ELF-1 (cell line): ENCODE measurements at regions not wholly inside any gene's neighbourhood (a gene's known extent, or its start where the extent isn't known, plus 50 kb on each side); places are given as distances from the start of the nearest gene placed in this dataset.
A peak's percentile ranks its signal among the peaks of the same experiment; 100 is the strongest.

ENCODE experiments used
- DNase-seq: peaks from one replicate; pipeline ENCODE4 v3.0.0-alpha.2; 2016; ENCODE audit warnings: low read depth, low spot score

DNA sequence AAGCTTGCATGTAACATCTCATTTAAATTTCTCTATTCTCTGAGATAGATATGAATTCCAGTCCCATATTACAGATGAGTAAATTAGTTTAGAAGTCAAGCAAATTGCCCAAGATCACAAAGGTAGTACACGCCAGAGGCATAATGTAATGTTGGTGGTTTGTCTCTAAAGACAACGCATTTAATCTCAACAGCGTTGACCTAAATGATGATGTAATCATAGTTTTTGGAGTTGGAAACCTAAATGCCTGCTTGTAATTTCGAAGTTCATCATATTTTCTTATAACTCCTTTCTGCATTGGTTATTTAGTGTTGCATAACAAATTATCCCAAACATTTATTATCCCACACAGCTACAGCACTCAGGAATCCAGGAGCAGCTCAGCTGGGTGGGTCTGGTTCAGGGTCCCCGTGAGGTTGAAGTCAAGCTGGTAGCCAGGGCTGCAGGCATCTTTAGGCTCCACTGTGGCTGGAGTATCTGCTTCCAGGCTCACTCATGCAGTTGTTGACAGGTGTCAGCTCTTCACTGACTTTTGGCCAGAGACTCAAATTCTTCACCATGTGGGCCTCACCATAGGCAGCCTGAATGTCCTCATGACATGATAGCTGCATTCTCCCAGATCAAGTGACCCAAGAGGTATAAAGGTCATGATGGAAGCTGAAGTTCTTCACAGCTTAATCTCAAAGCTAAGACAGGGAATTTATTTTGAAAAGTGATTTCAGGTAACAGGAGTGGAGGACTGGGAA is 122.0 kb upstream of the SPTLC3 start:
- no peak for DNase-seq

- DNase-seq = peak; percentile 53
Measured at GRCh38 chr20:12891643-12892042, 117.1 kb upstream of the SPTLC3 start.

DNA sequence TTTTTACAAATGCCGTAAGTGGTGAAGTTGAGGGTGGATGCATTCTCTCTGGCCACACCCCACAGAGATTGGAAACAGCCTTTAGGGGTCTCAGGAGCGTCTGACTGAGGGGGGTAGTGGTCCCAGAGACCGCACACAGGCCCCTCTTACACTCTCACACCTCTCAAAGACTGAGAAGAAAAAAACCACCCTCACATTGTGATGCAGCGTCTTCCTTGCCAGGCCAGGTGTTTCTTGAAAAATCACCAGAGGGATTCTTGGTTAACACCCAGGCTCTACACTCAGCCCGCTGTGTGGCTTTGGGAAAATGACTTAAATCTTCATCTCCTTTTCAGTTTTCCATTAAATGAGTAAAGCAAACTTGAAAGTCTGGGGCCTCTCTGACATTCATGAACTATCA is 115.8 kb upstream of the SPTLC3 start:
- no peak for DNase-seq

- DNase-seq = no peak
Measured at GRCh38 chr20:12893653-12894052, 115.1 kb upstream of the SPTLC3 start.

- no peak for DNase-seq
Measured at GRCh38 chr20:12894089-12894488, 114.7 kb upstream of the SPTLC3 start.

DNA sequence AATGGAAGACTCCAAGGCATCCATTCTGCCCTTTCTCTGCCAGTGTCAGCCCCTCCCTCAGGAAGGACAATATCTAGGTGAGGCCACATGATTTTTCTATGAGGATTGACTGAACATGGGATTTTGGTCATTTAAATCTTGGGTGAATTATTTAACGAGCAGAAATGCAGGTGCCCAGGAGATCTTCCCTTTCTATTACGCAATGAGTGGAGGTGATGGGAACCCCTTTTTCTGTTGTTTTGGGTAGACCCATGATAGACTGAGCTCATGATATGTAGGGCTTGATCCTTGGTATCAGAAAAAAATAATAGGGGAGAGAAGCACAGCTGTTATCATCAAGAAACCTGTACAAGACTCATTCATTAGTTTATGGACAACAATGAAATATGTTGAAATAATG is 112.6 kb upstream of the SPTLC3 start:
- DNase-seq = no peak

- DNase-seq = no peak
Measured at GRCh38 chr20:12902992-12903391, 105.8 kb upstream of the SPTLC3 start.

- DNase-seq = no peak
Measured at GRCh38 chr20:12906361-12906760, 102.4 kb upstream of the SPTLC3 start.

DNA sequence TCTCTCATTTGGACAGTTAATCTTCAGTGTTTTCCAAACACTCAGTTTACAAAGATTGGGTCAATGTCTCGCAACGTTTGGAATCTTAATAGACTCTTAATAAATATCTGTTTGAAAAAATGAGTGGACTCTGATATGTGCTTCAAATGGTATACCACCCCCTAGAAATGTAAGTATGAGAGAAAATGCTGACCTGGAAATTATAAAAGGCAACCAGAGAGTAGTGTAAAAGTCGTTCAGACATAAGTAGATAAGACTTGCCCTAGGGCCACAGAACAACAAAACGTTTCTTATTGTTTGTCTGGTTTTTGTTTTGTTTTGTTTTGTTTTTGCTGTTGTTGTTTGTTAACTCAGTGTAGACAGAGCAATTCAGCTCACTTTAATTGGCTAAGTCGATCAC is 97.4 kb upstream of the SPTLC3 start:
- DNase-seq = no peak

DNA sequence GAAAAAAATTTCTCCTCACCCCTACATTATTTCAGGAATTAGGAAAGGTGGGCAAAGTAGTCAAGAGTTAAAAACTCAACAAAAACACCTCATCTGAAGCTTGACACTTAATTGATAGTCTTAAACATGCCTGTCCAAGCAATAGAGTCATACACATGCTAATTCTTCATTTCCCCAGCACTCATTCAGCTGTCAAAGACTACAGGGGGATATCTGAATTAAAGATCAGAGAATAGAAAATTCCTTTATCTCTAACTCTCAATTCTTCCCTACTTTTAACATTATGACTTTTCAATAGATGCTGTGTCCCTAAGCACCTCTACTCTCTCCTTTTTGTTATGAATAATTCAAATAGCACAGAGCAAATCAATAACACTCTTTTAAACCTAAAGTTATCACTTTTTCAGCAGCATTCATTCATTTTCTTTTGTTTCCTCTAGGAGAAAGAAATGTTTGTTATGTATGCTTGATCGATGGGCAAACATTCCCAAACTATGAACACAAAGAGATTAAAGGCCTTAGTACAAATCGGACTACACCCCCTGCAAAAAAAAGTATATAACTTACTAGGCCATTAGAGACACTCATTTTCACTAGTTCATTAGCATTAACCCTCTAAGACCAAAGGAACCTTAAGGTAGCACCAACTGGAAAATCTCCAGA is 94.9 kb upstream of the SPTLC3 start:
- no peak for DNase-seq

GRCh38 chr20:12914804-12915203 is 94.0 kb upstream of the SPTLC3 start:
- no peak for DNase-seq

- DNase-seq = peak; percentile 71
Measured at GRCh38 chr20:12916699-12917098, 92.1 kb upstream of the SPTLC3 start.

DNA sequence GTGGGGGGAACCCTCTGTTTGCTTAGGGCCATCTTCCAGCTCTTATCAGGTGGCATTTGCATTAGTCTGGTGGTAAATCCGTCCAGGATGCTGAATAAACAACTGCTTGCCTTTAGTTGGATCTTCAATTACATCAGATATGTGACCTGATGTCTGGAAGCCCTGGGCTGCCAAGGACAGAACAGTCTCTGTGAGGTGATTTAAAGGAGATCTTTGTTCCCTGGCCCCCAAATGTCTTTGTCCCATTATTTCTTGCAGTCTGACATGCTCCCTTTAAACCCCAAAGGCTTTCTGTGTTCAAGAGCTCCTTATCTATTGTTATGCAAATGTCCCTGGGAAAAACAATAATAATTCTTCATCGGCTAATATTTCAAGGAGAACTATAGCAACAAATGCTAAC is 84.6 kb upstream of the SPTLC3 start:
- DNase-seq = no peak

DNA sequence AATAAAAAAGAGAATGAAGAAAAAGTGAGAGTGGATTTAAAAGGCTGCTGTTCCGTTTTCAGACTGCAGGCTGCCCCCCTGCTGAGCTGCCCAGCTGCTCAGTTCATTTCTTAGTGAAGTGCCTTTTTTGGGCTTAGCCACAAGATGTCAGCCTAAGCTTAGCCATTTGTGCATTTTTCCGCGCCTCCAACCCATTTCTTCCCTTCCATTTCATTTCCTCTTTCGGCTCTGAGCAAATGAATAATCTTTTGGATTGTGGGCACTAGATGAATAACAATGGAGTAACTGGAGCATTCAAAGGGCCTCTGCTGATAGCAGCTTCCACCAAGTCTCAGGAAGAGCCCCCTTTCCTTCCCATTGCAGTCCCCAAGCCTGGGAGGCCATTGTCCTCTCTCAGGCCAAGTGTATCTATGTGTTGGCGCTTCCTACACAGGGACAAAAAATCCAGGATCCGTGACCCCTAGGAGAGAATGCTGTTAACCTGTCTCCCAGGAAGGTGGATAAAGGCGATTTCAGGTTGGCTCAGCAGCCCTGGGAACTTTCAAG is 83.5 kb upstream of the SPTLC3 start:
- peak; percentile 83 for DNase-seq

DNA sequence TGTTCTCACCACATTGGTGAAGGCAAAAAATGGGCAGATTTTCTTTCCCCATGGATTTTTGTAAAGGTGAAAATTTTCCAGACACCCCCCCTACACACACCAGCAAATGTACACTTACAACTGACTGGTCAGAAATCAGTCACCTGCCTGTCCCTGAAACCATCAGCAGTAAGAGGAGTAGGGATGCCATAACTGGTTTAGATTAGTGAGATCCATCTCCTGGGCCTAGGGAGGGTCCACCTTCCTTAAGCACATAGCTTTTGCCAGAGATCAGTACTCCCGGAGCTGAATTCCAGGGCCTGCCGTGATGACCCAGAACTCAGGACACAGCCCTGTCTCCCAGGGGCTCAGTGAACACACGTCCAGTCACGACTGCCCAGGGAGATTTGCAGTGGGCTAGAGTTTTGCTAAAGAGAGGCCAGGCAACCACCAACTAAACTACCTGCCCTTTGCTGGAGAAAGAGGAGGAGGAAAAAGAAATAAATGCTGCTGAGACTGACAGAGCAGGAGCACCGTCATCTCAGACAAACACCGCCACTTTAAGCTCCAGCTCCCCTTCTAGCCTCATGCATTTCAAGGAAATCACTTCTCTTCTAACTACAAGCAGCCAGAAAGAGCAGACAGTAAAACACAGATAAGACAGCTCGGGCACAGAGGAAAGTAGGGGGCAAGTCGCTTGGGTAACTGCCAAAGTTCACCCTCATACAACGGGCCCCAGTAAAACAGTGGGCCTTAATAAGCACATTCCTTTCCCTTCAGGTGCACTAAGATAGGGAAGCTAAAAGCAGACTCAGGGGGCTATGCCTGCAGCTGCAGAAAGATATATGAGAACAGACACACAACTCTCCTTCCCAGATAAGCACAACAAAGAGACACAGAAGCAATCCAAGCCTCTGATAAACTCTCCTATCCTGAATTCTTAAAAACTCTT is 82.6 kb upstream of the SPTLC3 start:
- DNase-seq = peak; percentile 19

GRCh38 chr20:12927489-12927888 is 81.3 kb upstream of the SPTLC3 start:
- no peak for DNase-seq

GRCh38 chr20:12928358-12928754 is 80.4 kb upstream of the SPTLC3 start:
- DNase-seq = no peak

DNA sequence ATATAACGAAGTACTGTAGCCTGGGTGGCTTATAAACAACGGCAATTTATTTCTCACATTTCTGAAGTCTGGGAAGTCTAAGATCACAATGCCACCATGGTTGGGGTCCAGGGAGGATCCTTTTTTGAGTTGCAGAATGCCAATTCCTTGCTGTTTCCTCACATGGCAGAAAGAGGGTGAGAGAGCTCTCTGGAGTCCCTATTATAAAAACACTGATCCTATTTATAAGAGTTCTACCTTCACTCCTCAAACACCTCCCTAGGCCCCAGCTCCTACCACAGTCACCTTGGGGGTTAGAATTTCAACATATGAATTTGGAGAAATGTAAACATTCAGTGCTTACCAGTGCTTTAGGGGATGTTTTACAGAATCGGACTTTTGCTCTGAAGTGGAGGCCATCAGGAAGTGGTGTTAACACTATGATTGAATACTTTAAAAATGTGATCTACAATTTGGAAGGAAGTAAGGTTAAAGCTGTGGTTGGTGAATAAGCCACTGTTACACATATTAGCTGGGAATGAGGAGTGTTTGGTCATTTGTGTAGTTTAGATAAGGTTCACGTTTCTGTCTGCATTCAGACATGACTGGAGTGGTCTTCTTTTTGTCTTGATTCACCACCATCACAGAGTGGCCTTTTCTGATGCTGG is 79.9 kb upstream of the SPTLC3 start:
- DNase-seq = no peak

- DNase-seq = no peak
Measured at GRCh38 chr20:12936020-12936419, 72.8 kb upstream of the SPTLC3 start.

GRCh38 chr20:12936524-12936923 is 72.2 kb upstream of the SPTLC3 start:
- DNase-seq = no peak

- DNase-seq = no peak
Measured at GRCh38 chr20:12941025-12941424, 67.7 kb upstream of the SPTLC3 start.

GRCh38 chr20:12942123-12942522 is 66.6 kb upstream of the SPTLC3 start:
- no peak for DNase-seq
